Esophagus squamous epithelium (tissue), 5 donors: ENCODE measurements at regions not wholly inside any gene's neighbourhood (a gene's known extent, or its start where the extent isn't known, plus 50 kb on each side); places are given as distances from the start of the nearest gene placed in this dataset.

ENCODE experiments used
- DNase-seq: peaks from one replicate; lab custom pipeline; 2025; lab: John Stamatoyannopoulos, UW
- H3K27ac ChIP-seq, 4 donors: fragments of 200-600 bp; sonication (generic); one replicate each; pipeline ENCODE4 v1.5.1; 2016 to 2019; ENCODE audit warnings: mild to moderate bottlenecking in 1 of 4
- H3K27me3 ChIP-seq, 4 donors: fragments of 200-600 bp; sonication (generic); 1 replicate in 3 of 4; 2 replicates in 1 of 4; pipeline versions ENCODE4 v1.5.1 to v1.6.0; 2017 to 2021; ENCODE audit warnings: antibody characterized with exemption in 1 of 4
- H3K36me3 ChIP-seq, 3 donors: fragments of 200-600 bp; sonication (generic); one replicate each; pipeline ENCODE4 v1.5.1; 2016 to 2019
- H3K4me1 ChIP-seq, 3 donors: fragments of 200-600 bp; sonication (generic); one replicate each; pipeline ENCODE4 v1.5.1; 2017 to 2019
- H3K4me3 ChIP-seq, 4 donors: fragments of 200-600 bp; sonication (generic); 1 replicate in 3 of 4; 2 replicates in 1 of 4; pipeline ENCODE4 v1.5.1; 2016 to 2019; ENCODE audit warnings: mild to moderate bottlenecking in 2 of 4, moderate library complexity in 1 of 4
- H3K9me3 ChIP-seq, 3 donors: fragments of 200-600 bp; sonication (generic); one replicate each; pipeline ENCODE4 v1.5.1; 2016 to 2019
- CTCF ChIP-seq, 6 experiments: fragments of 450-650 bp in 4 of 6; fragments of 200-600 bp in 2 of 6; sonication (generic) in 2 of 6; IDR thresholded peaks; one replicate each; pipeline ENCODE4 v1.5.1; 2016 to 2019; ENCODE audit warnings: antibody characterized with exemption in 6 of 6, mild to moderate bottlenecking in 4 of 6, moderate library complexity in 4 of 6
- POLR2A ChIP-seq, 4 donors: fragments of 450-650 bp; IDR thresholded peaks; one replicate each; pipeline ENCODE4 v1.6.1; 2017; ENCODE audit warnings: antibody characterized with exemption in 4 of 4, mild to moderate bottlenecking in 4 of 4, moderate library complexity in 3 of 4
- WGBS, 2 donors: methylation state at CpG; one replicate each; pipeline ENCODE4 v1.1.5; 2018; 5-methylcytosine and 5-hydroxymethylcytosine counted together
- intact Hi-C: fragments of 100-400 bp; cut with DNase I; formaldehyde crosslinking; loops from one replicate; pipeline ENCODE4 v1.15.0; 2022
- donor health status: DM: yes; HTN: yes; CAD: no.

GRCh38 chr14:94906577-94906976 lies 136.7 kb upstream of the GSC start:
- Histone ChIP-seq H3K4me1 (no peaks in the 10 kb centered on the region), H3K4me3 (no peak overlapping the region), H3K27ac (no peak overlapping the region), H3K36me3 (no peaks in the 10 kb centered on the region), H3K9me3 (no peaks in the 10 kb centered on the region), H3K27me3 (peaks cover 0 to 7% (median 0%) of the 10 kb centered on the region in 4 donors)
- intact Hi-C loops: no loop called here
- DNase-seq: no peak
- WGBS, 2 donors: 79 to 97% methylated on average over 3 to 4 of the region's 4 CpGs
- no peak for TF ChIP-seq CTCF (IDR thresholded peaks at IDR 0.05)

GRCh38 chr14:94904636-94905035 lies 134.7 kb upstream of the GSC start:
- Histone ChIP-seq H3K27ac (no peak overlapping the region), H3K27me3 (peaks cover 0 to 2% (median 0%) of the 10 kb centered on the region in 4 donors), H3K4me3 (no peak overlapping the region), H3K4me1 (no peaks in the 10 kb centered on the region), H3K9me3 (no peaks in the 10 kb centered on the region), H3K36me3 (no peaks in the 10 kb centered on the region)
- intact Hi-C loops: no loop called here
- no peak for TF ChIP-seq CTCF (IDR thresholded peaks at IDR 0.05)
- TF ChIP-seq POLR2A (IDR thresholded peaks at IDR 0.05): no peak
- WGBS, 2 donors: 52% methylated on average over 4 of the region's 4 CpGs
- no peak for DNase-seq

- WGBS, 2 donors: 86 to 96% methylated on average over 3 of the region's 3 CpGs
- no peak overlapping the region for H3K27ac ChIP-seq
- no peak overlapping the region for H3K4me3 ChIP-seq
- TF ChIP-seq POLR2A (IDR thresholded peaks at IDR 0.05): no peak
- no peak for TF ChIP-seq CTCF (IDR thresholded peaks at IDR 0.05)
- no peaks in the 10 kb centered on the region for H3K4me1 ChIP-seq
- no peaks in the 10 kb centered on the region for H3K9me3 ChIP-seq
- no peaks in the 10 kb centered on the region for H3K36me3 ChIP-seq
- no peaks in the 10 kb centered on the region for H3K27me3 ChIP-seq
- no peak for DNase-seq
- intact Hi-C loops: no loop called here
These were observed 134.0 kb upstream of the GSC start for GRCh38 chr14:94903883-94904282.

- Histone ChIP-seq H3K4me3 (no peak overlapping the region), H3K9me3 (no peaks in the 10 kb centered on the region), H3K36me3 (no peaks in the 10 kb centered on the region), H3K27ac (no peak overlapping the region), H3K27me3 (no peaks in the 10 kb centered on the region), H3K4me1 (no peaks in the 10 kb centered on the region)
- 77 to 89% methylated on average over 4 of the region's 4 CpGs for WGBS, 2 donors
- intact Hi-C loops: no loop called here
- no peak for TF ChIP-seq CTCF (IDR thresholded peaks at IDR 0.05)
- no peak for TF ChIP-seq POLR2A (IDR thresholded peaks at IDR 0.05)
- no peak for DNase-seq
These were observed 133.4 kb upstream of the GSC start for GRCh38 chr14:94903338-94903737.

- intact Hi-C loops: no loop called here
- H3K4me3 ChIP-seq: no peak overlapping the region
- H3K9me3 ChIP-seq: no peaks in the 10 kb centered on the region
- H3K36me3 ChIP-seq: no peaks in the 10 kb centered on the region
- no peak overlapping the region for H3K27ac ChIP-seq
- TF ChIP-seq POLR2A (IDR thresholded peaks at IDR 0.05) (no peak), CTCF (IDR thresholded peaks at IDR 0.05) (no peak)
- no peak for DNase-seq
- 56 to 90% methylated on average over 3 to 4 of the region's 4 CpGs for WGBS, 2 donors
- H3K27me3 ChIP-seq: peaks cover 0 to 9% (median 0%) of the 10 kb centered on the region in 4 donors
- no peaks in the 10 kb centered on the region for H3K4me1 ChIP-seq
These were observed 127.6 kb upstream of the GSC start for GRCh38 chr14:94897561-94897960.
